H1 (cell line): ENCODE measurements at regions not wholly inside any gene's neighbourhood (a gene's known extent, or its start where the extent isn't known, plus 50 kb on each side); places are given as distances from the start of the nearest gene placed in this dataset.

ENCODE experiments used
- EGR1 ChIP-seq: IDR thresholded peaks from 2 replicates; pipeline ENCODE4 v1.6.1; 2011; ENCODE audit warnings: low read depth, low read length, borderline replicate concordance
- KDM1A ChIP-seq: fragments of 200-600, 300-600 bp; sonication (generic); IDR thresholded peaks from 2 replicates; pipeline ENCODE4 v1.7.1; 2016; ENCODE audit warnings: mild to moderate bottlenecking, low read length, borderline replicate concordance
- SUZ12 ChIP-seq: fragments of 200-600 bp; sonication (generic); IDR thresholded peaks from 2 replicates; pipeline ENCODE4 v1.6.1; 2012; ENCODE audit warnings: mild to moderate bottlenecking, inconsistent platforms, low read length, moderate library complexity, mixed read lengths
- TEAD4 ChIP-seq: IDR thresholded peaks from 2 replicates; pipeline ENCODE4 v1.6.1; 2012; ENCODE audit warnings: low read depth, low read length, inconsistent platforms, mixed read lengths

DNA sequence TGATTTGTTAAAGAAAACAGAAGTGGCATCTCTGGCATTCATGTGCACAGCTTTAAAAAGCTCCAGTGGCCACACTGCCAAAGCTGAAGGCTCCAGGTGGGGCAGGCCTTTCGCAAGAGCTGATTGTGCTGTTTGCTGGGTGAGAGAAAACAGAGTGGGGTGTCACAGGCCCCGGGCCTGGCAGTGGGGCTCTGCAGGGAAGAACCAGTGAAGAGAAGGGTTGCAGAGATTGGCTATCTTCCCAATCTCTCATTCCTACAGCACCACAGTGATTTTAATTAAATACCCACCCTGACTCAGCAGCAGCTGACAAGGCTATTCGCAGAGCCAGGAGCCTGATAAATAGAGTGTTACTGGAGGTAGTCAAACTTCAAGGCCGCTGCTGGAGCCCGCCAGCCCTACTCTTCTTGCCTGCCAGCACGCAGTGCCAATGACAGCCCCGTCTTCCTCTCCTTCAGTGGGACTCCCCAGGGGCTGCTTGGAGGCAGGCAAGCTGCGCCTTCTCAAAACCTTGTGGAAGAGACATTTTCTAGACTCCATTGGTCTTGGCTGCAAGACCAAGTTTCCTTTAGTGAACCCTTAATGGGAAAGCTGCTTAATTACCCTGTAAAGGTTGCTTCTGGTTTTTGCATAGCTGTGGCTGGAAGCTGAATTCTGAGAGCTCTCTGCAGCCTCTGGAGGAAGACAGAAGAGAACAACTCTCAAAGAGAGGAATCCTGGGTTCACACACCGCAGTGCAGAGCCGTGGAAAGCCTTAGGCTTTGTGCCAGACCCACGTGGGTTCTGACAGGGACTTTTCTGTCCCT lies 225.8 kb upstream of the SLCO3A1 start (continued):
- TF ChIP-seq EGR1, result no peak
- TF ChIP-seq KDM1A, result no peak
- TF ChIP-seq TEAD4, result no peak
- TF ChIP-seq SUZ12, result no peak
